8988T (cell line): ENCODE measurements at regions not wholly inside any gene's neighbourhood (a gene's known extent, or its start where the extent isn't known, plus 50 kb on each side); places are given as distances from the start of the nearest gene placed in this dataset.

Source experiments
- DNase-seq: peaks from one replicate; pipeline ENCODE4 v3.0.0; 2011

- DNase-seq = no peak
Measured at GRCh38 chr4:179509489-179509888, 2067.3 kb upstream of the AGA start.

- no peak for DNase-seq
Measured at GRCh38 chr4:179521952-179522351, 2079.7 kb upstream of the AGA start.

- no peak for DNase-seq
Measured at GRCh38 chr4:179530958-179531357, 2088.7 kb upstream of the AGA start.

GRCh38 chr4:179536694-179537093 lies 2094.5 kb upstream of the AGA start:
- no peak for DNase-seq

- DNase-seq = no peak
Measured at GRCh38 chr4:179539641-179540040, 2097.4 kb upstream of the AGA start.

GRCh38 chr4:179543771-179544170 lies 2101.5 kb upstream of the AGA start:
- DNase-seq = no peak

- DNase-seq = no peak
Measured at GRCh38 chr4:179544496-179544895, 2102.3 kb upstream of the AGA start.

- no peak for DNase-seq
Measured at GRCh38 chr4:179552131-179552530, 2109.9 kb upstream of the AGA start.

- DNase-seq = no peak
Measured at GRCh38 chr4:179563741-179564140, 2121.5 kb upstream of the AGA start.

GRCh38 chr4:179569549-179569948 lies 2127.3 kb upstream of the AGA start:
- no peak for DNase-seq

- no peak for DNase-seq
Measured at GRCh38 chr4:179582164-179582905, 2140.1 kb upstream of the AGA start.

GRCh38 chr4:179583221-179583620 lies 2141.0 kb upstream of the AGA start:
- DNase-seq = no peak

- no peak for DNase-seq
Measured at GRCh38 chr4:179584101-179584500, 2141.9 kb upstream of the AGA start.

- DNase-seq = no peak
Measured at GRCh38 chr4:179585761-179586160, 2143.5 kb upstream of the AGA start.

- DNase-seq = no peak
Measured at GRCh38 chr4:179586460-179586859, 2144.2 kb upstream of the AGA start.

- no peak for DNase-seq
Measured at GRCh38 chr4:179595671-179596410, 2153.6 kb upstream of the AGA start.

GRCh38 chr4:179596621-179597020 lies 2154.4 kb upstream of the AGA start:
- no peak for DNase-seq

GRCh38 chr4:179597301-179597700 lies 2155.1 kb upstream of the AGA start:
- no peak for DNase-seq

- DNase-seq = no peak
Measured at GRCh38 chr4:179601671-179602070, 2159.4 kb upstream of the AGA start.

GRCh38 chr4:179605196-179605595 lies 2163.0 kb upstream of the AGA start:
- DNase-seq = no peak

GRCh38 chr4:179607003-179607402 lies 2164.8 kb upstream of the AGA start:
- DNase-seq = no peak

GRCh38 chr4:179615704-179616103 lies 2173.5 kb upstream of the AGA start:
- no peak for DNase-seq

GRCh38 chr4:179618966-179619365 lies 2176.7 kb upstream of the AGA start:
- DNase-seq = no peak

- no peak for DNase-seq
Measured at GRCh38 chr4:179624768-179625181, 2182.5 kb upstream of the AGA start.

GRCh38 chr4:179625406-179625805 lies 2183.2 kb upstream of the AGA start:
- DNase-seq = peak; percentile 20
